ENCODE measurements at regions not wholly inside any gene's neighbourhood (a gene's known extent, or its start where the extent isn't known, plus 50 kb on each side); places are given as distances from the start of the nearest gene placed in this dataset.

DNA sequence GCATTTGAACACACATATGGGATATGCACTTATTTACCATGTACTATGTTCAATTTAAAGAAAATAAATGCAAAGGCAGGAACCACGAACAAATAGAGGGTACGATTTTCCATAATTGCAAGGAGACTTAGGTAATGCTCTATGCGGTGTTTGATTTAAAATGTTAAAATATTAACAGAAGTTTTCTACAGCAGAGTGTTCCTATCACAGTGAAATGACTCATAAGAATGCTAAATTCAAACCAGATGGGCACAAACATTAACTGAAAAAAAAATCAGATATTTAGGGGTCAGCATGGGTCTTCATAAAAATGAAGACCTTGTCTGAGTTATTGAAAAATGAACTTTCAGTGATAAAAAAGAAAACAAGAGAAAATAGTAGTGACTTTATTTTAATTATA, 65.4 kb downstream of the LLPH start:
- 47% methylated on average over 3 of the region's 3 CpGs for WGBS (ENCODE audit: missing lambda C conversion rate)

DNA sequence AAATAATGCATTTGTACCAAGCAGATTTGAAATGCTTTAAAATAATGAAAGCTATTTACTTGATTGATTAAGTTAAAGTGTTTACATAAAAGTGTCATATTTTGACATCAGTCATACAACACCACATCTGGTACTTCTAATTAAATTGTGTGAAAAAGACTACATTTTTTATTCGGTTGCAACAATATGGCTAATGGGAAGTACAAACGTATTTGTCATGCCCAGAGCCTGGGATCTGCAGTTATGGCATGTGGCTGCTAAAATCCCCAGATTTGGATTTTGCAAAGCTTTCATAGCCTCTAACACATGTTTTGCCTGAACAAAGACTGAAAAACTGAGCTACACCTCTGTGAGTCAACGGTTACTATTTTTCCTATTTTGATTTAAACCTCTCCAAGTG, 66.6 kb downstream of the LLPH start:
- 47% methylated on average over 3 of the region's 3 CpGs for WGBS (ENCODE audit: missing lambda C conversion rate)
- H3K4me2 ChIP-seq, result no peak overlapping the region
- FAIRE-seq (no peak), ATAC-seq (no peak), DNase-seq (ENCODE audit: low read depth in 1 of 2, low spot score in 1 of 2) (no peak)
- CTCF ChIA-PET, result interaction anchor here (1.1 to 2.5 kb wide), 2 partner anchors 11 to 23 kb away, joined by 3 to 6 read pairs; no protein-coding TSS in a partner anchor
- POLR2A ChIA-PET, result no interaction called here
- no peaks in the 10 kb centered on the region for H3K9me3 ChIP-seq
- TF ChIP-seq ZC3H11A (IDR thresholded peaks at IDR 0.05) (no peak), KDM5A (IDR thresholded peaks at IDR 0.05) (no peak), TP53 (CRISPR knock-in tag; IDR thresholded peaks at IDR 0.05) (no peak), HOXB5 (CRISPR knock-in tag; IDR thresholded peaks at IDR 0.05) (no peak), KDM1A (IDR thresholded peaks at IDR 0.05; ENCODE audit: low read depth) (no peak), RCOR1 (IDR thresholded peaks at IDR 0.05; ENCODE audit: low read depth, low read length) (no peak), EP300 (IDR thresholded peaks at IDR 0.05) (no peak), GATA3 (IDR thresholded peaks at IDR 0.05; ENCODE audit: borderline replicate concordance) (no peak), POLR2A (IDR thresholded peaks at IDR 0.05; ENCODE audit: low read length) (no peak), PHF8 (IDR thresholded peaks at IDR 0.05; ENCODE audit: borderline replicate concordance, low read depth) (no peak), FOSL2 (IDR thresholded peaks at IDR 0.05) (no peak), FOSL2 (CRISPR knock-in tag; IDR thresholded peaks at IDR 0.05) (no peak), RNF2 (IDR thresholded peaks at IDR 0.05; ENCODE audit: borderline replicate concordance, low read depth) (no peak)
- TF ChIP-seq, protein P1, sequence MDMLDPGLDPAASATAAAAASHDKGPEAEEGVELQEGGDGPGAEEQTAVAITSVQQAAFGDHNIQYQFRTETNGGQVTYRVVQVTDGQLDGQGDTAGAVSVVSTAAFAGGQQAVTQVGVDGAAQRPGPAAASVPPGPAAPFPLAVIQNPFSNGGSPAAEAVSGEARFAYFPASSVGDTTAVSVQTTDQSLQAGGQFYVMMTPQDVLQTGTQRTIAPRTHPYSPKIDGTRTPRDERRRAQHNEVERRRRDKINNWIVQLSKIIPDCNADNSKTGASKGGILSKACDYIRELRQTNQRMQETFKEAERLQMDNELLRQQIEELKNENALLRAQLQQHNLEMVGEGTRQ (IDR thresholded peaks at IDR 0.05), result no peak
- TF ChIP-seq, protein P2, sequence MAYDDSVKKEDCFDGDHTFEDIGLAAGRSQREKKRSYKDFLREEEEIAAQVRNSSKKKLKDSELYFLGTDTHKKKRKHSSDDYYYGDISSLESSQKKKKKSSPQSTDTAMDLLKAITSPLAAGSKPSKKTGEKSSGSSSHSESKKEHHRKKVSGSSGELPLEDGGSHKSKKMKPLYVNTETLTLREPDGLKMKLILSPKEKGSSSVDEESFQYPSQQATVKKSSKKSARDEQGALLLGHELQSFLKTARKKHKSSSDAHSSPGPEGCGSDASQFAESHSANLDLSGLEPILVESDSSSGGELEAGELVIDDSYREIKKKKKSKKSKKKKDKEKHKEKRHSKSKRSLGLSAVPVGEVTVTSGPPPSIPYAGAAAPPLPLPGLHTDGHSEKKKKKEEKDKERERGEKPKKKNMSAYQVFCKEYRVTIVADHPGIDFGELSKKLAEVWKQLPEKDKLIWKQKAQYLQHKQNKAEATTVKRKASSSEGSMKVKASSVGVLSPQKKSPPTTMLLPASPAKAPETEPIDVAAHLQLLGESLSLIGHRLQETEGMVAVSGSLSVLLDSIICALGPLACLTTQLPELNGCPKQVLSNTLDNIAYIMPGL (CRISPR knock-in tag; IDR thresholded peaks at IDR 0.05; ENCODE audit: borderline replicate concordance), result no peak
- H3K4me3 ChIP-seq, result no peak overlapping the region
- no peak overlapping the region for H3K27ac ChIP-seq
- no peaks in the 10 kb centered on the region for H3K4me1 ChIP-seq

More for the DNA sequence above, 65.4 kb downstream of the LLPH start:
- TF ChIP-seq, protein P3, sequence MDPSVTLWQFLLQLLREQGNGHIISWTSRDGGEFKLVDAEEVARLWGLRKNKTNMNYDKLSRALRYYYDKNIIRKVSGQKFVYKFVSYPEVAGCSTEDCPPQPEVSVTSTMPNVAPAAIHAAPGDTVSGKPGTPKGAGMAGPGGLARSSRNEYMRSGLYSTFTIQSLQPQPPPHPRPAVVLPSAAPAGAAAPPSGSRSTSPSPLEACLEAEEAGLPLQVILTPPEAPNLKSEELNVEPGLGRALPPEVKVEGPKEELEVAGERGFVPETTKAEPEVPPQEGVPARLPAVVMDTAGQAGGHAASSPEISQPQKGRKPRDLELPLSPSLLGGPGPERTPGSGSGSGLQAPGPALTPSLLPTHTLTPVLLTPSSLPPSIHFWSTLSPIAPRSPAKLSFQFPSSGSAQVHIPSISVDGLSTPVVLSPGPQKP (IDR thresholded peaks at IDR 0.05; ENCODE audit: low read depth, low read length), result no peak
- TF ChIP-seq FOSL2 (IDR thresholded peaks at IDR 0.05), result no peak
- TF ChIP-seq FOSL2 (CRISPR knock-in tag; IDR thresholded peaks at IDR 0.05), result no peak
- TF ChIP-seq, protein P2 (CRISPR knock-in tag; IDR thresholded peaks at IDR 0.05; ENCODE audit: borderline replicate concordance), result no peak
- TF ChIP-seq MAZ (IDR thresholded peaks at IDR 0.05; ENCODE audit: borderline replicate concordance, low read depth, low read length), result no peak
- TF ChIP-seq HOXB5 (CRISPR knock-in tag; IDR thresholded peaks at IDR 0.05), result no peak
- TF ChIP-seq JUN (IDR thresholded peaks at IDR 0.05), result no peak
- no peak for TF ChIP-seq SREBF2 (IDR thresholded peaks at IDR 0.05)
- FAIRE-seq, result no peak
- ChIA-PET POLR2A (no interaction called here), CTCF (interaction anchor here (0.6 to 1.3 kb wide), 3 partner anchors 13 to 23 kb away, joined by 3 read pairs; no protein-coding TSS in a partner anchor)
- no peak for ATAC-seq
- Histone ChIP-seq H3K27ac (no peak overlapping the region), H3K9me3 (no peaks in the 10 kb centered on the region), H3K4me1 (no peaks in the 10 kb centered on the region), H3K4me2 (no peak overlapping the region), H3K4me3 (no peak overlapping the region)
- no peak for DNase-seq (ENCODE audit: low read depth in 1 of 2, low spot score in 1 of 2)

DNA sequence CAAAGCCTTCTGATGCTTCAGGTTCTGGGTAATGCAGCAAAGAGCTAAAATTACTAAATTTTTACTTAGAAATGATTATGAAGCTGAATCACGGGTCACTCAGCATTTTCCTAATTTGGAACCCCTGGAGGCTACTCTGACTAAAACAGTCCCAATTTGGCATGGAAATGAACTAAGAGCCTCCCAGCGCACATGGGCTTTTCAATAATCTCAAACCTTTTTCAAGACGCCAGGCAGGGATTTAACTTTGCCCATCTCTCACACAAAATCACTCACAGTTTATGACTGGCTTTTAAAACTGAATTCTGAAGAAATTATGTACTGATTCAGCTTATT, 68.3 kb downstream of the LLPH start:
- Histone ChIP-seq H3K4me2 (no peak overlapping the region), H3K4me1 (no peaks in the 10 kb centered on the region), H3K4me3 (no peak overlapping the region), H3K9me3 (no peaks in the 10 kb centered on the region), H3K27ac (no peak overlapping the region)
- POLR2A ChIA-PET, result no interaction called here
- CTCF ChIA-PET, result interaction anchor here (0.9 to 2.5 kb wide), 4 partner anchors 14 to 1260 kb away, joined by 3 to 6 read pairs (median 6); no protein-coding TSS in a partner anchor
- DNase-seq (ENCODE audit: low read depth in 1 of 2, low spot score in 1 of 2), result no peak
- no peak for ATAC-seq
- no peak for FAIRE-seq
- TF ChIP-seq ZC3H11A (IDR thresholded peaks at IDR 0.05) (no peak), EP300 (IDR thresholded peaks at IDR 0.05) (no peak), KDM1A (IDR thresholded peaks at IDR 0.05; ENCODE audit: low read depth) (no peak), POLR2A (IDR thresholded peaks at IDR 0.05; ENCODE audit: low read length) (no peak)
- TF ChIP-seq, protein P4, sequence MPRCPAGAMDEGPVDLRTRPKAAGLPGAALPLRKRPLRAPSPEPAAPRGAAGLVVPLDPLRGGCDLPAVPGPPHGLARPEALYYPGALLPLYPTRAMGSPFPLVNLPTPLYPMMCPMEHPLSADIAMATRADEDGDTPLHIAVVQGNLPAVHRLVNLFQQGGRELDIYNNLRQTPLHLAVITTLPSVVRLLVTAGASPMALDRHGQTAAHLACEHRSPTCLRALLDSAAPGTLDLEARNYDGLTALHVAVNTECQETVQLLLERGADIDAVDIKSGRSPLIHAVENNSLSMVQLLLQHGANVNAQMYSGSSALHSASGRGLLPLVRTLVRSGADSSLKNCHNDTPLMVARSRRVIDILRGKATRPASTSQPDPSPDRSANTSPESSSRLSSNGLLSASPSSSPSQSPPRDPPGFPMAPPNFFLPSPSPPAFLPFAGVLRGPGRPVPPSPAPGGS (IDR thresholded peaks at IDR 0.05), result no peak
- WGBS (ENCODE audit: missing lambda C conversion rate), result 86% methylated on average over 3 of the region's 3 CpGs
